Ovary (tissue), 7 donors: ENCODE measurements at regions not wholly inside any gene's neighbourhood (a gene's known extent, or its start where the extent isn't known, plus 50 kb on each side); places are given as distances from the start of the nearest gene placed in this dataset.
"Not testable (repeated sequence)": the region's sequence is repeated elsewhere in the genome, so short reads cannot be mapped to it uniquely, and the experiment has no call there.

Experiments
- DNase-seq, 5 donors: peaks; one replicate each; pipeline ENCODE4 v3.0.0-alpha.2; 2019 to 2020
- H3K27ac ChIP-seq, 2 donors: fragments of 200-600 bp; one replicate each; pipeline versions ENCODE4 v1.5.1 to v1.8.0; 2019 to 2022
- H3K27me3 ChIP-seq: fragments of 200-600 bp; one replicate; pipeline ENCODE4 v1.8.0; 2022
- H3K36me3 ChIP-seq: fragments of 200-600 bp; sonication (generic); one replicate; pipeline ENCODE4 v1.5.1; 2019
- H3K4me1 ChIP-seq: one replicate; pipeline ENCODE4 v1.8.1; 2013; ENCODE audit warnings: mild to moderate bottlenecking, moderate library complexity; ENCODE audit not compliant: insufficient read depth
- H3K4me3 ChIP-seq: fragments of 200-600 bp; sonication (generic); one replicate; pipeline ENCODE4 v1.5.1; 2017
- H3K9me3 ChIP-seq, 2 donors: fragments of 200-600 bp in 1 of 2; sonication (generic) in 1 of 2; one replicate each; pipeline versions ENCODE4 v1.5.1 to v1.8.1; 2013 to 2019; ENCODE audit warnings: mild to moderate bottlenecking in 1 of 2, moderate library complexity in 1 of 2
- EP300 ChIP-seq: sonication (generic); formaldehyde crosslinking; IDR thresholded peaks from one replicate; pipeline ENCODE4 v1.6.1; 2017; ENCODE audit warnings: antibody characterized with exemption
- POLR2A ChIP-seq: fragments of 450-650 bp; IDR thresholded peaks from one replicate; pipeline ENCODE4 v1.6.1; 2017; ENCODE audit warnings: antibody characterized with exemption, mild to moderate bottlenecking, moderate library complexity
- WGBS, 3 donors: extraction: QIAGEN DNeasy Blood & Tissue Kit in 1 of 3; methylation state at CpG; one replicate each; pipeline versions ENCODE4 v1.1.5 to v1.1.7; 2013 to 2017; 5-methylcytosine and 5-hydroxymethylcytosine counted together
- intact Hi-C, 4 donors: fragments of 100-400 bp; cut with DNase I; formaldehyde crosslinking; loops; one replicate each; pipeline versions ENCODE4 v1.11.0 to v1.15.1; 2022 to 2023
- TF ChIP-seq, protein P1 (sequence below), 3 donors: fragments of 450-650 bp in 2 of 3; fragments of 200-600 bp in 1 of 3; IDR thresholded peaks; one replicate each; pipeline versions ENCODE4 v1.5.1 to v1.8.0; 2016 to 2022; ENCODE audit warnings: antibody characterized with exemption in 3 of 3, mild to moderate bottlenecking in 1 of 3
- donor health status: DM: no; HTN: no; CAD: no; lungs with moderate emphysema.
- donor health status: DM: no; HTN: no; CAD: no.
- donor health status: Bipolar disorder and iron deficiency.
- donor health status: DM: no; HTN: no; CAD: no.
- donor health status: DM: yes; HTN: yes; CAD: no.

DNA sequence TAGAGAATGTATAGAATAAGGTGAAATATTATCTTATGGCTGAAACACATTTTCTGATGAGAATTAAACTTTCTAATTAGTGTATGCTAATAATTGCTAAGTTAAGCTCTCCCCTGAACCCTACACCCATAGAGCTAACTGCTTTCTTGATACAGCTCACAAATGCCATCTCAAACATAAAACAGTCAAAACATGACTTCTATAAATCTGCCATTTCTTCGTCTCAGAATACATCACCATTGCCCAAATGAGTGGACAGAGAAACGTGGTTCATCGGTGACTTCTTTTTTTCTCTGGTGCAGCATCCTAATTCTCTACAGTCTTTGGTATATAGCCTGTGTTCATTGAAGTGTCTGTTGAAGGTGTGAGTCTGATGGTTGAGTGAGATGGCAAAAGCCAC is 554.6 kb downstream of the NLGN4X start:
- no peaks in the 10 kb centered on the region for H3K36me3 ChIP-seq
- H3K4me1 ChIP-seq = no peaks in the 10 kb centered on the region
- no peaks in the 10 kb centered on the region for H3K9me3 ChIP-seq
- DNase-seq = no peak
- 82 to 84% (median 82%) methylated on average over 3 of the region's 3 CpGs for WGBS, 3 donors
- H3K27ac ChIP-seq = no peak overlapping the region
- no peaks in the 10 kb centered on the region for H3K27me3 ChIP-seq
- intact Hi-C loops = no loop called here
- no peak overlapping the region for H3K4me3 ChIP-seq
- TF ChIP-seq POLR2A (no peak), EP300 (no peak)
- TF ChIP-seq, protein P1, sequence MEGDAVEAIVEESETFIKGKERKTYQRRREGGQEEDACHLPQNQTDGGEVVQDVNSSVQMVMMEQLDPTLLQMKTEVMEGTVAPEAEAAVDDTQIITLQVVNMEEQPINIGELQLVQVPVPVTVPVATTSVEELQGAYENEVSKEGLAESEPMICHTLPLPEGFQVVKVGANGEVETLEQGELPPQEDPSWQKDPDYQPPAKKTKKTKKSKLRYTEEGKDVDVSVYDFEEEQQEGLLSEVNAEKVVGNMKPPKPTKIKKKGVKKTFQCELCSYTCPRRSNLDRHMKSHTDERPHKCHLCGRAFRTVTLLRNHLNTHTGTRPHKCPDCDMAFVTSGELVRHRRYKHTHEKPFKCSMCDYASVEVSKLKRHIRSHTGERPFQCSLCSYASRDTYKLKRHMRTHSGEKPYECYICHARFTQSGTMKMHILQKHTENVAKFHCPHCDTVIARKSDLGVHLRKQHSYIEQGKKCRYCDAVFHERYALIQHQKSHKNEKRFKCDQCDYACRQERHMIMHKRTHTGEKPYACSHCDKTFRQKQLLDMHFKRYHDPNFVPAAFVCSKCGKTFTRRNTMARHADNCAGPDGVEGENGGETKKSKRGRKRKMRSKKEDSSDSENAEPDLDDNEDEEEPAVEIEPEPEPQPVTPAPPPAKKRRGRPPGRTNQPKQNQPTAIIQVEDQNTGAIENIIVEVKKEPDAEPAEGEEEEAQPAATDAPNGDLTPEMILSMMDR (IDR thresholded peaks at IDR 0.05) = no peak

- H3K27ac ChIP-seq = no peak overlapping the region
- TF ChIP-seq, protein P1 (IDR thresholded peaks at IDR 0.05) = no peak
- TF ChIP-seq EP300 (no peak), POLR2A (no peak)
- no peaks in the 10 kb centered on the region for H3K9me3 ChIP-seq
- WGBS, 3 donors = 63 to 86% (median 74%) methylated on average over 2 of the region's 2 CpGs
- intact Hi-C loops = no loop called here
- no peak for DNase-seq
- no peaks in the 10 kb centered on the region for H3K27me3 ChIP-seq
- no peaks in the 10 kb centered on the region for H3K36me3 ChIP-seq
- H3K4me3 ChIP-seq = no peak overlapping the region
- H3K4me1 ChIP-seq = no peaks in the 10 kb centered on the region
Observed at GRCh38 chrX:5672099-5672498, 556.6 kb downstream of the NLGN4X start.

GRCh38 chrX:5666689-5667088 is 562.0 kb downstream of the NLGN4X start:
- intact Hi-C loops, H3K4me3 ChIP-seq, H3K4me1 ChIP-seq, H3K27me3 ChIP-seq, H3K27ac ChIP-seq, DNase-seq, H3K9me3 ChIP-seq, H3K36me3 ChIP-seq: not testable (repeated sequence)
- WGBS, 3 donors = 87 to 90% (median 88%) methylated on average over 4 of the region's 4 CpGs

GRCh38 chrX:5656544-5656943 is 572.1 kb downstream of the NLGN4X start:
- no peak for DNase-seq
- Histone ChIP-seq H3K4me1 (no peaks in the 10 kb centered on the region), H3K4me3 (no peak overlapping the region), H3K36me3 (no peaks in the 10 kb centered on the region), H3K9me3 (no peaks in the 10 kb centered on the region), H3K27me3 (no peaks in the 10 kb centered on the region), H3K27ac (no peak overlapping the region)
- TF ChIP-seq, protein P1 (IDR thresholded peaks at IDR 0.05) = no peak
- TF ChIP-seq EP300 = no peak
- no peak for TF ChIP-seq POLR2A
- intact Hi-C loops = no loop called here

GRCh38 chrX:5650904-5651303 is 577.8 kb downstream of the NLGN4X start:
- 35 to 50% (median 39%) methylated on average over 3 of the region's 3 CpGs for WGBS, 3 donors
- no peaks in the 10 kb centered on the region for H3K4me1 ChIP-seq
- H3K27me3 ChIP-seq = no peaks in the 10 kb centered on the region
- no peak overlapping the region for H3K27ac ChIP-seq
- H3K36me3 ChIP-seq = no peaks in the 10 kb centered on the region
- intact Hi-C loops = no loop called here
- no peaks in the 10 kb centered on the region for H3K9me3 ChIP-seq
- H3K4me3 ChIP-seq = no peak overlapping the region
- no peak for DNase-seq
- TF ChIP-seq EP300 = no peak
- TF ChIP-seq, protein P1 (IDR thresholded peaks at IDR 0.05) = no peak
- TF ChIP-seq POLR2A = no peak
